B cell (primary cell): ENCODE measurements at regions not wholly inside any gene's neighbourhood (a gene's known extent, or its start where the extent isn't known, plus 50 kb on each side); places are given as distances from the start of the nearest gene placed in this dataset.

Experiments used
- ATAC-seq: fragments of 200-7000 bp; cut with Tn5 transposase; one replicate; pipeline ENCODE4 v1.10.0; 2021; ENCODE audit warnings: low read depth, mild to moderate bottlenecking, moderate number of reproducible peaks, moderate library complexity
- CTCF ChIA-PET: fragments of 350-600 bp; sonication (Branson Sonifier 250); formaldehyde crosslinking; loops from one replicate; lab custom pipeline; 2021; ENCODE audit warnings: antibody characterized with exemption, inconsistent platforms; lab: Charles Lee
- POLR2A ChIA-PET: fragments of 350-600 bp; sonication (Branson Sonifier 250); formaldehyde crosslinking; loops from one replicate; lab custom pipeline; 2021; ENCODE audit warnings: antibody characterized with exemption; lab: Charles Lee
- DNase-seq: peaks from one replicate; pipeline ENCODE4 v3.0.0; 2013
- H2AFZ ChIP-seq: 2 replicates; pipeline ENCODE4 v1.6.1; 2012; ENCODE audit warnings: mild to moderate bottlenecking, low read depth, low read length; ENCODE audit not compliant: insufficient read depth, poor library complexity, severe bottlenecking
- H3K27ac ChIP-seq, 2 donors: 1 replicate in 1 of 2; 2 replicates in 1 of 2; pipeline ENCODE4 v1.5.1; 2012 to 2013; ENCODE audit warnings: low read length in 2 of 2, mild to moderate bottlenecking in 2 of 2, moderate library complexity in 1 of 2
- H3K27me3 ChIP-seq, 4 experiments: fragments of 200-600 bp in 1 of 4; sonication (generic) in 1 of 4; replicated peaks in 1 of 4; 1 replicate in 2 of 4; 2 replicates in 2 of 4; pipeline versions ENCODE4 v1.6.1 to v1.7.0; 2013 to 2016; ENCODE audit warnings: low read length in 3 of 4, mild to moderate bottlenecking in 2 of 4, mixed read lengths in 1 of 4, moderate library complexity in 1 of 4; ENCODE audit not compliant: insufficient read depth in 4 of 4, control insufficient read depth in 3 of 4; ENCODE audit errors: control extremely low read depth in 1 of 4
- H3K36me3 ChIP-seq, 2 experiments: replicated peaks in 1 of 2; 1 replicate in 1 of 2; 2 replicates in 1 of 2; pipeline versions ENCODE4 v1.6.1 to v1.7.1; 2013; ENCODE audit warnings: low read length in 1 of 2; ENCODE audit not compliant: insufficient read depth in 2 of 2, control insufficient read depth in 1 of 2; ENCODE audit errors: control extremely low read depth in 1 of 2, extremely low read depth in 1 of 2
- H3K4me1 ChIP-seq, 2 donors: fragments of 200-600 bp in 1 of 2; sonication (generic) in 1 of 2; 1 replicate in 1 of 2; 2 replicates in 1 of 2; pipeline versions ENCODE4 v1.5.1 to v1.6.1; 2013 to 2017; ENCODE audit warnings: low read length in 2 of 2; ENCODE audit not compliant: control insufficient read depth in 2 of 2, insufficient read depth in 2 of 2
- H3K4me2 ChIP-seq: replicated peaks from 2 replicates; pipeline ENCODE3; 2012; ENCODE audit warnings: mild to moderate bottlenecking, low read depth, low read length; ENCODE audit not compliant: poor library complexity, severe bottlenecking
- H3K4me3 ChIP-seq, 5 experiments: fragments of 200-600 bp in 1 of 5; sonication (generic) in 1 of 5; 1 replicate in 3 of 5; 2 replicates in 2 of 5; pipeline versions ENCODE4 v1.5.1 to v1.7.0; 2011 to 2016; ENCODE audit warnings: low read length in 4 of 5, mild to moderate bottlenecking in 4 of 5, low read depth in 2 of 5, control low read depth in 1 of 5, moderate library complexity in 1 of 5; ENCODE audit not compliant: insufficient read depth in 1 of 5; ENCODE audit errors: control extremely low read depth in 1 of 5, extremely low read depth in 1 of 5
- H3K79me2 ChIP-seq: fragments of 200-600 bp; sonication (generic); one replicate; pipeline ENCODE4 v1.6.0; 2016; ENCODE audit warnings: low read length; ENCODE audit not compliant: control insufficient read depth, insufficient read depth
- H3K9ac ChIP-seq: fragments of 200-600 bp; sonication (generic); 2 replicates; pipeline ENCODE4 v1.6.1; 2017; ENCODE audit warnings: mild to moderate bottlenecking, low read length, moderate library complexity
- H3K9me3 ChIP-seq, 3 donors: one replicate each; pipeline versions ENCODE4 v1.6.1 to v1.7.1; 2013; ENCODE audit warnings: low read length in 2 of 3; ENCODE audit not compliant: control insufficient read depth in 2 of 3, insufficient read depth in 1 of 3; ENCODE audit errors: control extremely low read depth in 1 of 3
- H4K20me1 ChIP-seq: 2 replicates; pipeline ENCODE4 v1.6.0; 2012; ENCODE audit warnings: mild to moderate bottlenecking, low read length; ENCODE audit not compliant: insufficient read depth, control insufficient read depth, poor library complexity, severe bottlenecking
- H3K27ac Mint-ChIP-seq: one replicate; pipeline ENCODE4 v1.8.0; 2021; ENCODE audit warnings: mixed read lengths
- H3K27me3 Mint-ChIP-seq: one replicate; pipeline ENCODE4 v1.8.0; 2021; ENCODE audit warnings: mixed read lengths
- H3K4me1 Mint-ChIP-seq: one replicate; pipeline ENCODE4 v1.8.0; 2021; ENCODE audit warnings: mixed read lengths
- H3K4me3 Mint-ChIP-seq: one replicate; pipeline ENCODE4 v1.8.0; 2021; ENCODE audit warnings: mixed read lengths
- H3K9me3 Mint-ChIP-seq: one replicate; pipeline ENCODE4 v1.8.0; 2022; ENCODE audit warnings: mixed read lengths; ENCODE audit not compliant: insufficient read depth
- EZH2 ChIP-seq: IDR thresholded peaks from 2 replicates; pipeline ENCODE4 v1.6.1; 2012; ENCODE audit warnings: borderline replicate concordance, low read depth, mild to moderate bottlenecking, moderate library complexity, low read length; ENCODE audit not compliant: insufficient read depth, poor library complexity, severe bottlenecking
- WGBS: methylation state at CpG from one replicate; pipeline ENCODE4 v1.1.5; 2013; ENCODE audit warnings: missing lambda C conversion rate; ENCODE audit not compliant: insufficient coverage; 5-methylcytosine and 5-hydroxymethylcytosine counted together
- intact Hi-C: fragments of 100-400 bp; cut with micrococcal nuclease; formaldehyde crosslinking; loops from one replicate; pipeline ENCODE4 v1.10.0; 2022
- TF ChIP-seq, protein P1 (sequence below): fragments of 200-600 bp; IDR thresholded peaks from one replicate; pipeline ENCODE4 v1.8.0; 2022; ENCODE audit warnings: antibody characterized with exemption, mild to moderate bottlenecking

DNA sequence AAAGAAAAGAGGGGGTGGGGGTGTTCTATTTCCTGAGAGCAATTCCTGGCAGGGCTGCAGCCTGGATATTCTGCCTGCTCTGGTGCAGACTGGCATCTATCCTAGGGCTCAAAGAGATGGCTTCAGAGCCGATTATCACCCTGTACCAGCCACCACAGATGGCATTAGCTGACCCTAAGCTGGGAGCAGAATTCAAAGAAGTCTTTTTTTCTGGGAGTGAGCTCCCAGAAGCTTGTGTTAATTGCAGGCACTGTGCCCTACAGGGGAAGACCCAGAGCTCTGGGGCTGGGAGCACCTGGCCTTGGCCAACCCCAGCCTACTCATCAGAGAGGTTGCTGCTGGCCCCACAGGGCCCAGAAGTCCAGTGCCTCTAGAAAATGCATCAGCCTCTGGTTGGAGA is 85.9 kb downstream of the PXDC1 start:
- intact Hi-C loops, result no loop called here
- Mint-ChIP-seq H3K4me3 (no peak overlapping the region), H3K4me1 (no peaks in the 10 kb centered on the region), H3K9me3 (peaks cover 7% of the 10 kb centered on the region), H3K27me3 (peaks cover 18% of the 10 kb centered on the region), H3K27ac (no peak overlapping the region)
- Histone ChIP-seq H4K20me1 (no peaks in the 10 kb centered on the region), H2AFZ (no peak overlapping the region), H3K79me2 (no peaks in the 10 kb centered on the region), H3K9ac (no peak overlapping the region), H3K27ac (no peak overlapping the region), H3K36me3 (no peaks in the 10 kb centered on the region), H3K4me2 (no peak overlapping the region), H3K4me1 (no peaks in the 10 kb centered on the region), H3K9me3 (peaks cover 0 to 6% (median 4%) of the 10 kb centered on the region in 3 donors), H3K4me3 (no peak overlapping the region), H3K27me3 (no peaks in the 10 kb centered on the region)
- 75% methylated on average over 1 of the region's 1 CpG for WGBS
- TF ChIP-seq EZH2, result no peak
- TF ChIP-seq, protein P1, sequence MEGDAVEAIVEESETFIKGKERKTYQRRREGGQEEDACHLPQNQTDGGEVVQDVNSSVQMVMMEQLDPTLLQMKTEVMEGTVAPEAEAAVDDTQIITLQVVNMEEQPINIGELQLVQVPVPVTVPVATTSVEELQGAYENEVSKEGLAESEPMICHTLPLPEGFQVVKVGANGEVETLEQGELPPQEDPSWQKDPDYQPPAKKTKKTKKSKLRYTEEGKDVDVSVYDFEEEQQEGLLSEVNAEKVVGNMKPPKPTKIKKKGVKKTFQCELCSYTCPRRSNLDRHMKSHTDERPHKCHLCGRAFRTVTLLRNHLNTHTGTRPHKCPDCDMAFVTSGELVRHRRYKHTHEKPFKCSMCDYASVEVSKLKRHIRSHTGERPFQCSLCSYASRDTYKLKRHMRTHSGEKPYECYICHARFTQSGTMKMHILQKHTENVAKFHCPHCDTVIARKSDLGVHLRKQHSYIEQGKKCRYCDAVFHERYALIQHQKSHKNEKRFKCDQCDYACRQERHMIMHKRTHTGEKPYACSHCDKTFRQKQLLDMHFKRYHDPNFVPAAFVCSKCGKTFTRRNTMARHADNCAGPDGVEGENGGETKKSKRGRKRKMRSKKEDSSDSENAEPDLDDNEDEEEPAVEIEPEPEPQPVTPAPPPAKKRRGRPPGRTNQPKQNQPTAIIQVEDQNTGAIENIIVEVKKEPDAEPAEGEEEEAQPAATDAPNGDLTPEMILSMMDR, result no peak
- ChIA-PET CTCF (no interaction called here), POLR2A (no interaction called here)
- no peak for DNase-seq
- no peak for ATAC-seq

DNA sequence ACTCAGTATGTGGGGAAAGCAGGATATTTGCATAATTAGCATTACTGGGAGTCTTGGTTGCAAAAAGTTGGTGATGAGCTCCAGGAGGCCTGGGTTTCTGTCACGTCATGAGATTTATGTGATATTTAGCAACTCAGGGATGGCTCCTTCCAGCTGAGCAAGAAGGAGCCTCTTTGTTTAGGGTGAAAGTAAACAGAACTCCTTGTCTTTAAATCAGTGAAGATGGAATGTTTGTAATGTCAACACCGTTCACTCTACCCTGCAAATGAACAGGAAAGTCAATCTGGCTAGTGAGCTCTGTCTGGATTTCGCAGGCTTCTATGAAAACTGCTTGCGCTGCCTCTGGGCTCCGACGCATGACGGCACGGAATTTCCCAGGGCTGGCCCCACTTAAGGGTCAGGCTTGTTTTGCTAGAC is 86.9 kb downstream of the PXDC1 start:
- Histone ChIP-seq H3K4me3 (no peak overlapping the region), H4K20me1 (no peaks in the 10 kb centered on the region), H3K27ac (no peak overlapping the region), H3K4me1 (no peaks in the 10 kb centered on the region), H3K79me2 (no peaks in the 10 kb centered on the region), H3K9me3 (peaks cover 0 to 6% (median 1%) of the 10 kb centered on the region in 3 donors), H3K27me3 (no peaks in the 10 kb centered on the region), H3K36me3 (no peaks in the 10 kb centered on the region), H2AFZ (no peak overlapping the region), H3K9ac (no peak overlapping the region), H3K4me2 (no peak overlapping the region)
- Mint-ChIP-seq H3K9me3 (peaks cover 5% of the 10 kb centered on the region), H3K4me1 (no peaks in the 10 kb centered on the region), H3K4me3 (no peak overlapping the region), H3K27ac (no peak overlapping the region), H3K27me3 (peaks cover 18% of the 10 kb centered on the region)
- ChIA-PET POLR2A (no interaction called here), CTCF (no interaction called here)
- intact Hi-C loops, result no loop called here
- ATAC-seq, result no peak
- TF ChIP-seq, protein P1, result no peak
- 100% methylated on average over 5 of the region's 8 CpGs for WGBS
- no peak for DNase-seq
